ENCODE measurements at regions not wholly inside any gene's neighbourhood (a gene's known extent, or its start where the extent isn't known, plus 50 kb on each side); places are given as distances from the start of the nearest gene placed in this dataset.
"Not testable (repeated sequence)": the region's sequence is repeated elsewhere in the genome, so short reads cannot be mapped to it uniquely, and the experiment has no call there.

- no peak for DNase-seq (ENCODE audit: extremely low spot score)
- no peak for TF ChIP-seq LEF1 (IDR thresholded peaks at IDR 0.05; ENCODE audit: borderline replicate concordance)
- CTCF ChIA-PET = no interaction called here
- POLR2A ChIA-PET = no interaction called here
These were observed 503.7 kb downstream of the MATN1 start for GRCh38 chr1:30219675-30220074.

GRCh38 chr1:30218438-30218837 is 504.9 kb downstream of the MATN1 start:
- no peak for DNase-seq (ENCODE audit: extremely low spot score)

DNA sequence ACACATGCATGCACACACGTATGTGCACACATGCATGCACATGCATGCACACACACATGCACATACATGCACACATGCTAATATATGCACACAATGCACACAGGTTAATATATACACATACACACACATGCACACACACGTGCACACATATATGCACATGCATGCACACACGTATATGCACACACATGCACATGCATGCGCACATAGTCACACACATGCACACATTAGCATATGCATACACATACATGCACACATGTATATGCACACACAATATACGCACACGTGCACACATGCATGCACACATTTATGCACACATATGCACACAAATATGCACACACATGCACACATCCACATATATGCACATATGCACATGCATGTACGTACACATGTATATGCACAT is 506.8 kb downstream of the MATN1 start:
- ChIA-PET POLR2A (no interaction called here), CTCF (no interaction called here)
- no peak for DNase-seq (ENCODE audit: extremely low spot score)
- TF ChIP-seq LEF1 (IDR thresholded peaks at IDR 0.05; ENCODE audit: borderline replicate concordance) (no peak), L3MBTL2 (conservative IDR thresholded peaks at IDR 0.05) (no peak)

More at GRCh38 chr1:30218438-30218837, 504.9 kb downstream of the MATN1 start:
- TF ChIP-seq ARNT (IDR thresholded peaks at IDR 0.05) (no peak), L3MBTL2 (conservative IDR thresholded peaks at IDR 0.05) (no peak), SP1 (IDR thresholded peaks at IDR 0.05) (no peak), FOXA1 (IDR thresholded peaks at IDR 0.05) (no peak), HDGF (IDR thresholded peaks at IDR 0.05; ENCODE audit: borderline replicate concordance) (no peak), PKNOX1 (IDR thresholded peaks at IDR 0.05) (no peak), ZNF384 (IDR thresholded peaks at IDR 0.05) (no peak), NFRKB (IDR thresholded peaks at IDR 0.05) (no peak), BHLHE40 (IDR thresholded peaks at IDR 0.05; ENCODE audit: borderline replicate concordance) (no peak), SUZ12 (IDR thresholded peaks at IDR 0.05) (no peak), LEF1 (IDR thresholded peaks at IDR 0.05; ENCODE audit: borderline replicate concordance) (no peak), ELF4 (IDR thresholded peaks at IDR 0.05) (no peak), TARDBP (IDR thresholded peaks at IDR 0.05) (no peak), FOXK2 (IDR thresholded peaks at IDR 0.05) (no peak), FOXM1 (IDR thresholded peaks at IDR 0.05; ENCODE audit: borderline replicate concordance) (no peak), CTBP1 (IDR thresholded peaks at IDR 0.05; ENCODE audit: borderline replicate concordance) (no peak)
- POLR2A ChIA-PET = no interaction called here
- CTCF ChIA-PET = interaction anchor here (1.3 kb wide), 1 partner anchor 14 kb away, joined by 4 read pairs; no protein-coding TSS in a partner anchor

- DNase-seq (ENCODE audit: extremely low spot score) = no peak
- TF ChIP-seq ZNF384 (IDR thresholded peaks at IDR 0.05) (no peak), TARDBP (IDR thresholded peaks at IDR 0.05) (no peak), L3MBTL2 (conservative IDR thresholded peaks at IDR 0.05) (no peak), ARNT (IDR thresholded peaks at IDR 0.05) (no peak), FOXA1 (IDR thresholded peaks at IDR 0.05) (no peak), FOXK2 (IDR thresholded peaks at IDR 0.05) (no peak), FOXM1 (IDR thresholded peaks at IDR 0.05; ENCODE audit: borderline replicate concordance) (no peak), SUZ12 (IDR thresholded peaks at IDR 0.05) (no peak), ELF4 (IDR thresholded peaks at IDR 0.05) (no peak), CTBP1 (IDR thresholded peaks at IDR 0.05; ENCODE audit: borderline replicate concordance) (no peak), LEF1 (IDR thresholded peaks at IDR 0.05; ENCODE audit: borderline replicate concordance) (no peak), NFRKB (IDR thresholded peaks at IDR 0.05) (no peak), BHLHE40 (IDR thresholded peaks at IDR 0.05; ENCODE audit: borderline replicate concordance) (no peak)
- CTCF ChIA-PET = no interaction called here
- POLR2A ChIA-PET = no interaction called here
These were observed 509.4 kb downstream of the MATN1 start for GRCh38 chr1:30213936-30214335.

DNA sequence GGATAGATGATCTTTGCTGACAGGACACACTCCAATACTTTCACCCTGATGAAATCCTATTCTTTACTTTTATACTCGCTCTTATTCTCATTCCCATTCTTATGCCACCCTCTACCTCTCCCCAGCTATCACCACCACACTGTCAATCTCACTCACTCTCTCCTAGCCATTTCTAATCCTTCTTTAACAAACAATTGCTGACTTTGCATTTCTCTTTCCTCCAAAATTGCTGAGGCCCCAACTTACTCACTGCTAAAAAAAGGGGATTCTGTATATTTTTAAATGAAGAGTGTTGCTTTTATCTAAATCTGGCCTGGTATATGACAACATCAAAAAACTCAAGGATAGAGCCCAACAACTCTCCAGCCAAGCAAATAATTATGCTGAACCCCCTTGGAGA is 515.4 kb downstream of the MATN1 start:
- DNase-seq (ENCODE audit: extremely low spot score); CTCF ChIA-PET; POLR2A ChIA-PET: not testable (repeated sequence)

DNA sequence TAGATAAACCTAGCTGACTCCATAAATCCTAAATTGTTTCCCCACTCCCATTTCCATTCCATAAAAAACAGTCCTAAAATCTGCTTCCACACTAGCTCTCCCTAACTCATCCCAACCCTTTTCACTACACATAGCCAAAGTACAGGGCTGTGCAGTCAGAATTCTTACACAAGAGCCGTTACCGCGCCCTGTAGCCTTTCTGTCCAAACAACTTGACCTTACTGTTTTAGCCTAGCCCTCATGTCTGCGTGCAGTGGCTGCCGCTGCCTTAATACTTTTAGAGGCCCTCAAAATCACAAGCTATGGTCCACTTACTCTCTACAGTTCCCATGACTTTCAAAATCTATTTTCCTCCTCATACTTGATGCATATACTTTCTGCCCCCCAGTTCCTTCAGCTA is 516.8 kb downstream of the MATN1 start:
- DNase-seq (ENCODE audit: extremely low spot score); POLR2A ChIA-PET; CTCF ChIA-PET: not testable (repeated sequence)

GRCh38 chr1:30204916-30205315 is 518.5 kb downstream of the MATN1 start:
- DNase-seq (ENCODE audit: extremely low spot score); POLR2A ChIA-PET; CTCF ChIA-PET: not testable (repeated sequence)

- CTCF ChIA-PET = no interaction called here
- TF ChIP-seq FOXK2 (IDR thresholded peaks at IDR 0.05) (no peak), ARNT (IDR thresholded peaks at IDR 0.05) (no peak), CTBP1 (IDR thresholded peaks at IDR 0.05; ENCODE audit: borderline replicate concordance) (no peak), ZNF384 (IDR thresholded peaks at IDR 0.05) (no peak), L3MBTL2 (conservative IDR thresholded peaks at IDR 0.05) (no peak), BHLHE40 (IDR thresholded peaks at IDR 0.05; ENCODE audit: borderline replicate concordance) (no peak), FOXM1 (IDR thresholded peaks at IDR 0.05; ENCODE audit: borderline replicate concordance) (no peak), ELF4 (IDR thresholded peaks at IDR 0.05) (no peak), PKNOX1 (IDR thresholded peaks at IDR 0.05) (no peak), TARDBP (IDR thresholded peaks at IDR 0.05) (no peak), HDGF (IDR thresholded peaks at IDR 0.05; ENCODE audit: borderline replicate concordance) (no peak), FOXA1 (IDR thresholded peaks at IDR 0.05) (no peak), LEF1 (IDR thresholded peaks at IDR 0.05; ENCODE audit: borderline replicate concordance) (no peak), SP1 (IDR thresholded peaks at IDR 0.05) (no peak), NFRKB (IDR thresholded peaks at IDR 0.05) (no peak)
- no peak for DNase-seq (ENCODE audit: extremely low spot score)
- POLR2A ChIA-PET = no interaction called here
These were observed 522.4 kb downstream of the MATN1 start for GRCh38 chr1:30201015-30201414.
